IMR-90 (cell line): ENCODE measurements at regions not wholly inside any gene's neighbourhood (a gene's known extent, or its start where the extent isn't known, plus 50 kb on each side); places are given as distances from the start of the nearest gene placed in this dataset.

ENCODE experiments used
- ATAC-seq: fragments of 200-7000 bp; cut with Tn5 transposase; 2 replicates; pipeline ENCODE4 v1.9.1; 2020; ENCODE audit warnings: low read depth, mild to moderate bottlenecking, moderate library complexity
- BruUV-seq: library from RNA; stranded (reverse); fragments of 400-500 nt; replicated peaks from 2 replicates; lab custom pipeline; 2021; lab: Mats Ljungman, UMichigan
- CTCF ChIA-PET: fragments of 300-600 bp; formaldehyde crosslinking; extraction: SDS; loops from one replicate; lab custom pipeline; 2021; ENCODE audit warnings: antibody characterized with exemption; lab: Yijun Ruan, JAX
- POLR2A ChIA-PET: fragments of 300-600 bp; sonication (Branson Sonifier 250); formaldehyde crosslinking; loops from one replicate; lab custom pipeline; 2022; ENCODE audit warnings: antibody characterized with exemption; ENCODE audit not compliant: unreplicated experiment; lab: Charles Lee
- DNase-seq: peaks from one replicate; pipeline ENCODE4 v3.0.0; 2013
- H2AFZ ChIP-seq: replicated peaks from 2 replicates; pipeline ENCODE3; 2013; ENCODE audit warnings: low read length, mild to moderate bottlenecking; ENCODE audit not compliant: poor library complexity
- H2AK5ac ChIP-seq: 2 replicates; pipeline ENCODE4 v1.6.1; 2013; ENCODE audit warnings: low read depth, low read length, inconsistent platforms
- H2AK9ac ChIP-seq: replicated peaks from 2 replicates; pipeline ENCODE3; 2013; ENCODE audit warnings: mild to moderate bottlenecking, low read depth, low read length, moderate library complexity; ENCODE audit not compliant: poor library complexity
- H2BK120ac ChIP-seq: 2 replicates; pipeline ENCODE4 v1.6.1; 2013; ENCODE audit warnings: low read depth, low read length, inconsistent platforms
- H2BK15ac ChIP-seq: 3 replicates; pipeline ENCODE4 v1.6.1; 2013; ENCODE audit warnings: low read depth, low read length, inconsistent platforms
- H2BK20ac ChIP-seq: 2 replicates; pipeline ENCODE4 v1.6.1; 2013; ENCODE audit warnings: low read depth, mild to moderate bottlenecking, inconsistent platforms, low read length, moderate library complexity
- H2BK5ac ChIP-seq: 2 replicates; pipeline ENCODE4 v1.6.1; 2013; ENCODE audit warnings: mild to moderate bottlenecking, low read depth, low read length, inconsistent platforms; ENCODE audit not compliant: poor library complexity, severe bottlenecking
- H3K14ac ChIP-seq: replicated peaks from 2 replicates; pipeline ENCODE4 v1.6.1; 2013; ENCODE audit warnings: low read depth, low read length, inconsistent platforms
- H3K18ac ChIP-seq: 2 replicates; pipeline ENCODE4 v1.6.1; 2013; ENCODE audit warnings: low read depth, low read length, control low read depth
- H3K23ac ChIP-seq: 2 replicates; pipeline ENCODE4 v1.6.1; 2013; ENCODE audit warnings: low read depth, low read length, inconsistent platforms
- H3K27ac ChIP-seq: 2 replicates; pipeline ENCODE4 v1.5.1; 2013; ENCODE audit warnings: mild to moderate bottlenecking, control low read depth, low read length; ENCODE audit not compliant: insufficient read depth
- H3K27me3 ChIP-seq: 2 replicates; pipeline ENCODE4 v1.6.1; 2013; ENCODE audit warnings: low read length; ENCODE audit not compliant: control insufficient read depth, insufficient read depth
- H3K36me3 ChIP-seq: 2 replicates; pipeline ENCODE4 v1.6.1; 2013; ENCODE audit warnings: low read length, mixed read lengths; ENCODE audit not compliant: control insufficient read depth, insufficient read depth
- H3K4ac ChIP-seq: 2 replicates; pipeline ENCODE4 v1.6.1; 2013; ENCODE audit warnings: low read depth, low read length, inconsistent platforms
- H3K4me1 ChIP-seq: 2 replicates; pipeline ENCODE4 v1.6.1; 2013; ENCODE audit warnings: low read length, mixed read lengths; ENCODE audit not compliant: control insufficient read depth, insufficient read depth
- H3K4me2 ChIP-seq: 2 replicates; pipeline ENCODE4 v1.6.1; 2013; ENCODE audit warnings: low read depth, mild to moderate bottlenecking, control low read depth, low read length, moderate library complexity
- H3K4me3 ChIP-seq: 2 replicates; pipeline ENCODE4 v1.5.1; 2013; ENCODE audit warnings: low read depth, mild to moderate bottlenecking, control low read depth, low read length, moderate library complexity; ENCODE audit not compliant: insufficient read depth
- H3K56ac ChIP-seq: 2 replicates; pipeline ENCODE4 v1.6.1; 2013; ENCODE audit warnings: low read length, inconsistent platforms; ENCODE audit not compliant: insufficient read depth; ENCODE audit errors: extremely low read depth
- H3K79me1 ChIP-seq, 2 experiments: 2 replicates each; pipeline ENCODE4 v1.6.1; 2013; ENCODE audit warnings: low read length in 2 of 2, inconsistent platforms in 1 of 2, low read depth in 1 of 2
- H3K9ac ChIP-seq: 2 replicates; pipeline ENCODE4 v1.6.1; 2013; ENCODE audit warnings: low read depth, low read length, control low read depth
- H3K9me1 ChIP-seq: 2 replicates; pipeline ENCODE4 v1.6.1; 2013; ENCODE audit warnings: low read length, inconsistent platforms; ENCODE audit not compliant: insufficient read depth
- H3K9me3 ChIP-seq: 2 replicates; pipeline ENCODE4 v1.6.1; 2013; ENCODE audit warnings: low read length; ENCODE audit not compliant: control insufficient read depth, insufficient read depth
- H4K20me1 ChIP-seq: 2 replicates; pipeline ENCODE4 v1.6.1; 2013; ENCODE audit warnings: low read length, inconsistent platforms; ENCODE audit not compliant: insufficient read depth
- H4K5ac ChIP-seq: 2 replicates; pipeline ENCODE4 v1.6.1; 2013; ENCODE audit warnings: mild to moderate bottlenecking, low read depth, low read length, control low read depth
- H4K8ac ChIP-seq, 2 experiments: 2 replicates each; pipeline ENCODE4 v1.6.1; 2013; ENCODE audit warnings: low read depth in 2 of 2, low read length in 2 of 2, control low read depth in 1 of 2, inconsistent platforms in 1 of 2
- H4K91ac ChIP-seq: 2 replicates; pipeline ENCODE4 v1.6.1; 2013; ENCODE audit warnings: low read depth, low read length, inconsistent platforms; ENCODE audit not compliant: insufficient read depth
- BHLHE40 ChIP-seq: fragments of 150-350 bp; IDR thresholded peaks from 2 replicates; pipeline ENCODE4 v1.6.1; 2016; ENCODE audit warnings: mild to moderate bottlenecking, low read depth, low read length
- CHD1 ChIP-seq: IDR thresholded peaks from 2 replicates; pipeline ENCODE4 v1.6.1; 2012; ENCODE audit warnings: low read depth, low read length, improper control_type of control experiment
- CTCF ChIP-seq: conservative IDR thresholded peaks from 2 replicates; pipeline ENCODE4 v1.5.1; 2012; ENCODE audit warnings: mild to moderate bottlenecking, low read depth, low read length, improper control_type of control experiment
- ELK1 ChIP-seq: fragments of 150-350 bp; IDR thresholded peaks from 2 replicates; pipeline ENCODE4 v1.6.1; 2016; ENCODE audit warnings: low read depth, mild to moderate bottlenecking, low read length, moderate library complexity, borderline replicate concordance
- FOS ChIP-seq: fragments of 150-350 bp; IDR thresholded peaks from 2 replicates; pipeline ENCODE4 v1.6.1; 2016; ENCODE audit warnings: low read depth, low read length
- MAFK ChIP-seq: IDR thresholded peaks from 2 replicates; pipeline ENCODE4 v1.6.1; 2012; ENCODE audit warnings: low read depth, low read length, improper control_type of control experiment
- MAZ ChIP-seq: IDR thresholded peaks from 2 replicates; pipeline ENCODE4 v1.6.1; 2012; ENCODE audit warnings: low read depth, mild to moderate bottlenecking, low read length, improper control_type of control experiment, moderate library complexity, borderline replicate concordance
- POLR2A ChIP-seq: IDR thresholded peaks from 2 replicates; pipeline ENCODE4 v1.6.1; 2012; ENCODE audit warnings: mild to moderate bottlenecking, low read depth, low read length
- RAD21 ChIP-seq: IDR thresholded peaks from 2 replicates; pipeline ENCODE4 v1.6.1; 2012; ENCODE audit warnings: low read length, improper control_type of control experiment
- RCOR1 ChIP-seq: IDR thresholded peaks from 2 replicates; pipeline ENCODE4 v1.6.1; 2012; ENCODE audit warnings: mild to moderate bottlenecking, low read length, improper control_type of control experiment; ENCODE audit not compliant: insufficient replicate concordance
- SMC3 ChIP-seq: fragments of 150-350 bp; IDR thresholded peaks from 2 replicates; pipeline ENCODE4 v1.6.1; 2016; ENCODE audit warnings: low read depth, mild to moderate bottlenecking, antibody characterized with exemption, low read length, moderate library complexity
- WGBS, 2 experiments: methylation state at CpG; one replicate each; pipeline versions ENCODE4 v1.1.5 to v1.1.7; 2013; ENCODE audit warnings: missing lambda C conversion rate in 2 of 2; ENCODE audit not compliant: insufficient read length in 1 of 2; ENCODE audit errors: extremely low coverage in 2 of 2; 5-methylcytosine and 5-hydroxymethylcytosine counted together
- dilution Hi-C: fragments of 300-500 bp; cut with HindIII; formaldehyde crosslinking; loops from one replicate; pipeline ENCODE4 v1.14.3; 2018; ENCODE audit warnings: low sequenced_read_pairs; ENCODE audit not compliant: unreplicated experiment
- in situ Hi-C: fragments of 300-500 bp; cut with MboI; formaldehyde crosslinking; loops from 3 replicates; pipeline ENCODE4 v1.14.3; 2019; ENCODE audit warnings: low sequenced_read_pairs, inconsistent platforms, mixed read lengths
- intact Hi-C: fragments of 100-400 bp; cut with micrococcal nuclease; formaldehyde crosslinking; loops from 2 replicates; pipeline ENCODE4 v1.10.0; 2022

GRCh38 chr7:53437336-53437735, 401.9 kb downstream of the POM121L12 start:
- ChIA-PET CTCF (no interaction called here), POLR2A (no interaction called here)
- H3K4me1 ChIP-seq = no peaks in the 10 kb centered on the region
- no peak overlapping the region for H2BK15ac ChIP-seq
- no peak overlapping the region for H4K5ac ChIP-seq
- no peaks in the 10 kb centered on the region for H3K79me1 ChIP-seq
- no peak overlapping the region for H3K18ac ChIP-seq
- H3K27me3 ChIP-seq = no peaks in the 10 kb centered on the region
- H3K27ac ChIP-seq = no peak overlapping the region
- ATAC-seq (no peak), DNase-seq (no peak)
- H3K4me3 ChIP-seq = no peak overlapping the region
- no peak overlapping the region for H2BK5ac ChIP-seq
- H3K4me2 ChIP-seq = no peak overlapping the region
- intact Hi-C loops (no loop called here), dilution Hi-C loops (no loop called here), in situ Hi-C loops (no loop called here)
- no peaks in the 10 kb centered on the region for H3K9me1 ChIP-seq
- no peaks in the 10 kb centered on the region for H3K36me3 ChIP-seq
- no peak overlapping the region for H2AFZ ChIP-seq
- H3K4ac ChIP-seq = no peak overlapping the region
- TF ChIP-seq SMC3 = no peak
- TF ChIP-seq MAFK = no peak
- TF ChIP-seq ELK1 = no peak
- no peak for TF ChIP-seq BHLHE40
- TF ChIP-seq POLR2A = no peak
- no peak for TF ChIP-seq MAZ
- no peak for TF ChIP-seq RAD21
- no peak for TF ChIP-seq RCOR1
- TF ChIP-seq CHD1 = no peak
- no peak for TF ChIP-seq CTCF
- no peak for TF ChIP-seq FOS
- H2BK20ac ChIP-seq = no peak overlapping the region
- no peak overlapping the region for H2AK9ac ChIP-seq
- no peak overlapping the region for H2BK120ac ChIP-seq
- BruUV-seq = no TSS peak
- no peaks in the 10 kb centered on the region for H4K20me1 ChIP-seq
- H4K8ac ChIP-seq = no peak overlapping the region
- H2AK5ac ChIP-seq = no peak overlapping the region
- WGBS, 2 experiments = no CpG with 5 or more reads among the region's 4 CpGs
- no peak overlapping the region for H3K56ac ChIP-seq
- peaks cover 4% of the 10 kb centered on the region for H3K9me3 ChIP-seq
- H4K91ac ChIP-seq = no peak overlapping the region
- no peak overlapping the region for H3K23ac ChIP-seq
- H3K9ac ChIP-seq = no peak overlapping the region
- H3K14ac ChIP-seq = no peak overlapping the region
